ENCODE measurements at regions not wholly inside any gene's neighbourhood (a gene's known extent, or its start where the extent isn't known, plus 50 kb on each side); places are given as distances from the start of the nearest gene placed in this dataset.

DNA sequence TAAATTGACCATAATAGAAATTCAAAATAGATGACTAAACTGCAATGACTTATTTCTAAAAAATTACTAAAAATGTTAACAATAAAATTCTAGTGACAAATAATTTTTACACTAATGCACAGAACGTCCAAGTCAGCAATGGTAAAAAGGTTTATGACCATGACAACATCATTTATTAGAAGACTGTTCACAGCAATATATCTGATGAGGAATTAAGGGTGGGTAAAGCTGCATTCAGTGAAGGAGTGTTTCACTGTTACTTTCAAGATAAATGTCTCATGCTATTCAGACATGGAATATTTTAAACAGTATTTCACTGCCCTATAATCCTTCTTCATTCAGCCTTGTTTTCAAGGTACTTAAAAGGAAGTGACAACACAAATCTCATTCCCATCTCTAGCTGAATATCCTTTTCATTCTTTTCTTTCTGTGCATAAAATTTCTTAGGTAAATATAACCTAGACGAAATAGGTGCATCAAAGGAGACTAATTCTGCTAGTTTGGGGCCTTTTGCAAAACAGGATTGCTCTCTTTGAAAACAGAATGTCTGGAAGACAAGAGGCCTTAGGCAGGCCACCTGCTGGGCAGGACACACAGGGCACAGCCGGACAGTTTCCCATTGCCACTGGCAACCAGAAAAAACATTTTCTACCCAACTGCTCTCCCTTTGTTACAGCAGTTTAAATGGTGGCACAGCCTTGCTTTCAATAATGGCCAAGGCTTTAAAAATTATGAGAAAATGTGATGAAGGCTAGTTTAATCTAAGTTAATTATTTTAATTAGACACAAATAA is 600.3 kb downstream of the SPRY1 start (continued):
- TF ChIP-seq ZNF138 (CRISPR knock-in tag; conservative IDR thresholded peaks at IDR 0.05) (no peak), ATF2 (CRISPR knock-in tag; IDR thresholded peaks at IDR 0.05; ENCODE audit: borderline replicate concordance, low read depth) (no peak), TEAD1 (CRISPR knock-in tag; IDR thresholded peaks at IDR 0.05) (no peak), FOXJ3 (CRISPR knock-in tag; IDR thresholded peaks at IDR 0.05; ENCODE audit: borderline replicate concordance) (no peak), ZNF232 (CRISPR knock-in tag; IDR thresholded peaks at IDR 0.05) (no peak)
- TF ChIP-seq, protein P1, sequence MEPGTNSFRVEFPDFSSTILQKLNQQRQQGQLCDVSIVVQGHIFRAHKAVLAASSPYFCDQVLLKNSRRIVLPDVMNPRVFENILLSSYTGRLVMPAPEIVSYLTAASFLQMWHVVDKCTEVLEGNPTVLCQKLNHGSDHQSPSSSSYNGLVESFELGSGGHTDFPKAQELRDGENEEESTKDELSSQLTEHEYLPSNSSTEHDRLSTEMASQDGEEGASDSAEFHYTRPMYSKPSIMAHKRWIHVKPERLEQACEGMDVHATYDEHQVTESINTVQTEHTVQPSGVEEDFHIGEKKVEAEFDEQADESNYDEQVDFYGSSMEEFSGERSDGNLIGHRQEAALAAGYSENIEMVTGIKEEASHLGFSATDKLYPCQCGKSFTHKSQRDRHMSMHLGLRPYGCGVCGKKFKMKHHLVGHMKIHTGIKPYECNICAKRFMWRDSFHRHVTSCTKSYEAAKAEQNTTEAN (CRISPR knock-in tag; IDR thresholded peaks at IDR 0.05), result no peak
- TF ChIP-seq, protein P2, sequence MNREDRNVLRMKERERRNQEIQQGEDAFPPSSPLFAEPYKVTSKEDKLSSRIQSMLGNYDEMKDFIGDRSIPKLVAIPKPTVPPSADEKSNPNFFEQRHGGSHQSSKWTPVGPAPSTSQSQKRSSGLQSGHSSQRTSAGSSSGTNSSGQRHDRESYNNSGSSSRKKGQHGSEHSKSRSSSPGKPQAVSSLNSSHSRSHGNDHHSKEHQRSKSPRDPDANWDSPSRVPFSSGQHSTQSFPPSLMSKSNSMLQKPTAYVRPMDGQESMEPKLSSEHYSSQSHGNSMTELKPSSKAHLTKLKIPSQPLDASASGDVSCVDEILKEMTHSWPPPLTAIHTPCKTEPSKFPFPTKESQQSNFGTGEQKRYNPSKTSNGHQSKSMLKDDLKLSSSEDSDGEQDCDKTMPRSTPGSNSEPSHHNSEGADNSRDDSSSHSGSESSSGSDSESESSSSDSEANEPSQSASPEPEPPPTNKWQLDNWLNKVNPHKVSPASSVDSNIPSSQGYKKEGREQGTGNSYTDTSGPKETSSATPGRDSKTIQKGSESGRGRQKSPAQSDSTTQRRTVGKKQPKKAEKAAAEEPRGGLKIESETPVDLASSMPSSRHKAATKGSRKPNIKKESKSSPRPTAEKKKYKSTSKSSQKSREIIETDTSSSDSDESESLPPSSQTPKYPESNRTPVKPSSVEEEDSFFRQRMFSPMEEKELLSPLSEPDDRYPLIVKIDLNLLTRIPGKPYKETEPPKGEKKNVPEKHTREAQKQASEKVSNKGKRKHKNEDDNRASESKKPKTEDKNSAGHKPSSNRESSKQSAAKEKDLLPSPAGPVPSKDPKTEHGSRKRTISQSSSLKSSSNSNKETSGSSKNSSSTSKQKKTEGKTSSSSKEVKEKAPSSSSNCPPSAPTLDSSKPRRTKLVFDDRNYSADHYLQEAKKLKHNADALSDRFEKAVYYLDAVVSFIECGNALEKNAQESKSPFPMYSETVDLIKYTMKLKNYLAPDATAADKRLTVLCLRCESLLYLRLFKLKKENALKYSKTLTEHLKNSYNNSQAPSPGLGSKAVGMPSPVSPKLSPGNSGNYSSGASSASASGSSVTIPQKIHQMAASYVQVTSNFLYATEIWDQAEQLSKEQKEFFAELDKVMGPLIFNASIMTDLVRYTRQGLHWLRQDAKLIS (CRISPR knock-in tag; IDR thresholded peaks at IDR 0.05; ENCODE audit: borderline replicate concordance), result no peak

DNA sequence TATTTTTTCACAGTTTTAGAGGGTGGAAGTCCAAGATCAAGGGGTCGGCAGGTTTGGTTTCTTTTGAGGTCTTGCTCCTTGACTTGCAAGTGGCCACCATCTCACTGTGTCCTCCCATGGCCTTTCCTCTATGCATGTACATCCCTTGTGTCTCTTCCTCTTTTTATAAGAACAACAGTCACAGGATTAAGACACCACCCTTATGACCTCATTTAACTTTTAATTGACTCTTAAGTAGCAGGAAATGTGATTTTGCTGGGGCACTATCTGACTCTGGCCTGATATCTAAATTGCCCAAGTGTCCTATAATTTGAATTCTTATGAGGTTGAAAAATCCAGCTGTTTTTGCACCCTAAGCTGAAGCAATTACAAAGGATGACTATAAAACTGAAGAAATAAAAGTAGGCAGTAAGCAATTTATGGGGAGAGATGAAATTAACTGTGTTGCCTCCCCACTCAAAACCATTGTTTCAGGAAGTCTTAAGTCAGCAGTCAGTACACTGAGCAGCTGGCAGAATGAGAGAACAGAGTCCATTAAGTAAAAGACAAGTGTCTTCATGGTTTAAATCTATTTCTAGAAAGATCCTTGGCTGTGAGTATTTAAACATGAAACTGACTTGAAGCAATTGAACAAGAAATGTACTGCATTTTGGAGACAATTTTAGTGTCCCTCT is 601.3 kb downstream of the SPRY1 start:
- ChIA-PET CTCF (no interaction called here), POLR2A (no interaction called here)
- DNase-seq (ENCODE audit: low spot score), result no peak
- no peaks in the 10 kb centered on the region for H3K27me3 Mint-ChIP-seq (ENCODE audit: low read depth)
- no peak overlapping the region for H3K27ac Mint-ChIP-seq
- no peak for ATAC-seq
- H3K4me3 Mint-ChIP-seq, result no peak overlapping the region
- no peaks in the 10 kb centered on the region for H3K36me3 Mint-ChIP-seq
- peaks cover 4% of the 10 kb centered on the region; the same call in 1 of the 2 replicates for H3K4me1 Mint-ChIP-seq
- 0 out of 2 replicates have a peak, but pooled peaks cover 6% of the 10 kb centered on the region for H3K9me3 Mint-ChIP-seq
- TF ChIP-seq NFYB (CRISPR knock-in tag; conservative IDR thresholded peaks at IDR 0.05; ENCODE audit: low read depth), result no peak
- TF ChIP-seq ELF4 (CRISPR knock-in tag; IDR thresholded peaks at IDR 0.05; ENCODE audit: low read depth), result no peak
- TF ChIP-seq, protein P3, sequence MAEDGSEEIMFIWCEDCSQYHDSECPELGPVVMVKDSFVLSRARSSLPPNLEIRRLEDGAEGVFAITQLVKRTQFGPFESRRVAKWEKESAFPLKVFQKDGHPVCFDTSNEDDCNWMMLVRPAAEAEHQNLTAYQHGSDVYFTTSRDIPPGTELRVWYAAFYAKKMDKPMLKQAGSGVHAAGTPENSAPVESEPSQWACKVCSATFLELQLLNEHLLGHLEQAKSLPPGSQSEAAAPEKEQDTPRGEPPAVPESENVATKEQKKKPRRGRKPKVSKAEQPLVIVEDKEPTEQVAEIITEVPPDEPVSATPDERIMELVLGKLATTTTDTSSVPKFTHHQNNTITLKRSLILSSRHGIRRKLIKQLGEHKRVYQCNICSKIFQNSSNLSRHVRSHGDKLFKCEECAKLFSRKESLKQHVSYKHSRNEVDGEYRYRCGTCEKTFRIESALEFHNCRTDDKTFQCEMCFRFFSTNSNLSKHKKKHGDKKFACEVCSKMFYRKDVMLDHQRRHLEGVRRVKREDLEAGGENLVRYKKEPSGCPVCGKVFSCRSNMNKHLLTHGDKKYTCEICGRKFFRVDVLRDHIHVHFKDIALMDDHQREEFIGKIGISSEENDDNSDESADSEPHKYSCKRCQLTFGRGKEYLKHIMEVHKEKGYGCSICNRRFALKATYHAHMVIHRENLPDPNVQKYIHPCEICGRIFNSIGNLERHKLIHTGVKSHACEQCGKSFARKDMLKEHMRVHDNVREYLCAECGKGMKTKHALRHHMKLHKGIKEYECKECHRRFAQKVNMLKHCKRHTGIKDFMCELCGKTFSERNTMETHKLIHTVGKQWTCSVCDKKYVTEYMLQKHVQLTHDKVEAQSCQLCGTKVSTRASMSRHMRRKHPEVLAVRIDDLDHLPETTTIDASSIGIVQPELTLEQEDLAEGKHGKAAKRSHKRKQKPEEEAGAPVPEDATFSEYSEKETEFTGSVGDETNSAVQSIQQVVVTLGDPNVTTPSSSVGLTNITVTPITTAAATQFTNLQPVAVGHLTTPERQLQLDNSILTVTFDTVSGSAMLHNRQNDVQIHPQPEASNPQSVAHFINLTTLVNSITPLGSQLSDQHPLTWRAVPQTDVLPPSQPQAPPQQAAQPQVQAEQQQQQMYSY (CRISPR knock-in tag; IDR thresholded peaks at IDR 0.05), result no peak
- no peak for TF ChIP-seq ZNF263 (CRISPR knock-in tag; IDR thresholded peaks at IDR 0.05; ENCODE audit: low read depth)
- TF ChIP-seq, protein P4, sequence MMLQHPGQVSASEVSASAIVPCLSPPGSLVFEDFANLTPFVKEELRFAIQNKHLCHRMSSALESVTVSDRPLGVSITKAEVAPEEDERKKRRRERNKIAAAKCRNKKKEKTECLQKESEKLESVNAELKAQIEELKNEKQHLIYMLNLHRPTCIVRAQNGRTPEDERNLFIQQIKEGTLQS (CRISPR knock-in tag; conservative IDR thresholded peaks at IDR 0.05), result no peak
- TF ChIP-seq GTF2I (CRISPR knock-in tag; conservative IDR thresholded peaks at IDR 0.05), result no peak
- TF ChIP-seq, protein P1 (CRISPR knock-in tag; IDR thresholded peaks at IDR 0.05), result no peak
- TF ChIP-seq ATF2 (CRISPR knock-in tag; IDR thresholded peaks at IDR 0.05; ENCODE audit: borderline replicate concordance, low read depth), result no peak
- TF ChIP-seq ZNF396 (CRISPR knock-in tag; IDR thresholded peaks at IDR 0.05; ENCODE audit: borderline replicate concordance), result no peak
- TF ChIP-seq FOXP4 (CRISPR knock-in tag; IDR thresholded peaks at IDR 0.05), result no peak
- no peak for TF ChIP-seq ZNF219 (CRISPR knock-in tag; IDR thresholded peaks at IDR 0.05; ENCODE audit: borderline replicate concordance)

All from WTC11 (cell line).